Stimulated activated naive B cell treated with anti-CD40 and anti-IgM and Interleukin-4, amounts not matched to agents 10 μg/mL and 1 μg/mL and 100 μg/mL, for 72 hours (primary cell): ENCODE measurements at regions not wholly inside any gene's neighbourhood (a gene's known extent, or its start where the extent isn't known, plus 50 kb on each side); places are given as distances from the start of the nearest gene placed in this dataset.

Source experiments
- ATAC-seq, 2 donors: fragments of 150-1000 bp; cut with Tn5 transposase; replicated peaks; 2 replicates each; pipeline ENCODE4 v1.10.0; 2021; ENCODE audit warnings: moderate library complexity in 1 of 2
- DNase-seq: peaks from one replicate; pipeline ENCODE4 v3.0.0; 2021
- H3K27ac Mint-ChIP-seq: one replicate; pipeline ENCODE4 v1.8.0; 2022; ENCODE audit warnings: mild to moderate bottlenecking, mixed read lengths
- H3K27me3 Mint-ChIP-seq, 2 donors: one replicate each; pipeline ENCODE4 v1.8.0; 2022; ENCODE audit warnings: mixed read lengths in 2 of 2
- H3K36me3 Mint-ChIP-seq, 2 donors: one replicate each; pipeline ENCODE4 v1.8.0; 2022; ENCODE audit warnings: mixed read lengths in 2 of 2, mild to moderate bottlenecking in 1 of 2
- H3K4me1 Mint-ChIP-seq, 2 donors: one replicate each; pipeline ENCODE4 v1.8.0; 2022; ENCODE audit warnings: mixed read lengths in 2 of 2, mild to moderate bottlenecking in 1 of 2
- H3K4me3 Mint-ChIP-seq, 2 donors: one replicate each; pipeline ENCODE4 v1.8.0; 2022; ENCODE audit warnings: mild to moderate bottlenecking in 2 of 2, mixed read lengths in 2 of 2, moderate library complexity in 1 of 2
- H3K9me3 Mint-ChIP-seq, 2 donors: one replicate each; pipeline ENCODE4 v1.8.0; 2022; ENCODE audit warnings: mixed read lengths in 2 of 2, mild to moderate bottlenecking in 1 of 2

DNA sequence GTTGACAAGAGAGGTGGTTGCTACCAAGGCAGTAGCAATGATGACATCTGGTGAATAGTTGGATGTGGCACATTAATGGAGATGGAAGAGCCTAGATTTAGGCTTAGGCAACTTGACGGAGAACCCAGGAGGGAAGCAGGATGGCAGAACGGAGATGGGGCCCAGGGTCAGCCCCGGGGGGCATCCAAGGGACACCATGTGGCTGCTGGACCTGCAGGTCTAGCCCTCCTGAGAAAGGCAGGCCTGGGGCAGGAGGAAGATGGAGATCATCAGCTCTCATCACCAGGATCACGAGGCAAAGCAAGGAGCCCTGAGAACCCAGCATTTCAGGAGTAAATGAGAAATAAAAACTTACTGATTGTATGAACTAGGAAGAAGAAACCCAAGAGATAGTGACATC lies 216.2 kb downstream of the AUH start:
- Mint-ChIP-seq H3K4me3 (no peak overlapping the region), H3K4me1 (peaks cover 53 to 71% of the 10 kb centered on the region in 2 donors), H3K9me3 (peaks cover 4 to 10% of the 10 kb centered on the region in 2 donors), H3K36me3 (peaks cover 10 to 20% of the 10 kb centered on the region in 2 donors), H3K27ac (peak overlapping the region; percentile 78), H3K27me3 (no peaks in the 10 kb centered on the region)
- ATAC-seq: no peak
- no peak for DNase-seq

GRCh38 chr9:91146391-91147019 lies 215.2 kb downstream of the AUH start:
- peak overlapping the region; percentile 97 for H3K27ac Mint-ChIP-seq
- H3K9me3 Mint-ChIP-seq: peaks cover 4 to 8% of the 10 kb centered on the region in 2 donors
- ATAC-seq: peak; percentile 50 to 60
- peak overlapping the region; percentile 61 to 69 for H3K4me3 Mint-ChIP-seq
- H3K27me3 Mint-ChIP-seq: no peaks in the 10 kb centered on the region
- H3K4me1 Mint-ChIP-seq: peaks cover 53 to 68% of the 10 kb centered on the region in 2 donors
- DNase-seq: peak; percentile 53
- H3K36me3 Mint-ChIP-seq: peaks cover 11 to 24% of the 10 kb centered on the region in 2 donors

- peaks cover 55 to 68% of the 10 kb centered on the region in 2 donors for H3K4me1 Mint-ChIP-seq
- ATAC-seq (no peak), DNase-seq (no peak)
- H3K27ac Mint-ChIP-seq: peak overlapping the region; percentile 97
- peak overlapping the region; percentile 61 to 69 for H3K4me3 Mint-ChIP-seq
- H3K9me3 Mint-ChIP-seq: peaks cover 4 to 11% of the 10 kb centered on the region in 2 donors
- no peaks in the 10 kb centered on the region for H3K27me3 Mint-ChIP-seq
- peaks cover 15 to 29% of the 10 kb centered on the region in 2 donors for H3K36me3 Mint-ChIP-seq
Measured at GRCh38 chr9:91147079-91147708, 214.5 kb downstream of the AUH start.

- DNase-seq (no peak), ATAC-seq (peak; percentile 15 to 19)
- Mint-ChIP-seq H3K4me1 (peaks cover 61 to 78% of the 10 kb centered on the region in 2 donors), H3K9me3 (peaks cover 8 to 13% of the 10 kb centered on the region in 2 donors), H3K27ac (peak overlapping the region; percentile 97), H3K36me3 (peaks cover 20 to 35% of the 10 kb centered on the region in 2 donors), H3K27me3 (no peaks in the 10 kb centered on the region), H3K4me3 (peak overlapping the region; percentile 61 to 69)
Measured at GRCh38 chr9:91148306-91148705, 213.4 kb downstream of the AUH start.

DNA sequence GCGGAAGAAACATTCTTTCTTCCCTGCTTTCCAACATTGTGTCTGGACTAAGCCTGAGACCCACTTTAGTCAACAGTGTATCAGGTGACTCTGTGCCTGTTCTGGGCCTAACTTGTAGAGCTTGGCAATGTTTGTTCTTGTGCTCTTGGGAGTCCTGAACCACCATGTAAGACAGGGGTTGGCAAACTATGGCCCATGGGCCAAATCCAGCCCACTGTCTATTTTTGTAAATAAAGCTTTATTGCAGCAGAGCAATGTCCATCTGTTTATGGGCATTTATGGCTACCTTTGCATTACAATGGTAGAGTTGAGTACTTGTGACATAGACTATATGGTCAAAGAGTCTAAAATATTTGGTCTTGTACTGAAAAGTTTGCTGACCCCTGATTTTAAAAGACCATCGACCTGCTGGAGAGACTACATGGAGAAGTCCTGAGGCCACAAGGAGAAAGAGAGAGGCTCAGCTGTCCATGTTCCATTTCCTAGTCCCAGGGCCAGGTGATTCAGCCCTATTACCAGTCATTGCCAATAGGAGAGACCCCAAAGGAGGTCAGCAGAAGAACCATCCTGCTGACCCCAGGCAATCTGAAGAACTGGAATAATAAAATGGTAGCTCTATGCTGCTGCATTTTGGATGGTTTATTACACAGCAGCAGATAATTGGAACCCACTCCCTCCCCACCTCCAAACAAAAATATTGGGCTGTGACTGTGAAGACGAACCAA lies 211.3 kb downstream of the AUH start:
- peaks cover 55 to 84% of the 10 kb centered on the region in 2 donors for H3K4me1 Mint-ChIP-seq
- no peak for ATAC-seq
- H3K9me3 Mint-ChIP-seq: peaks cover 4 to 10% of the 10 kb centered on the region in 2 donors
- no peaks in the 10 kb centered on the region for H3K27me3 Mint-ChIP-seq
- H3K27ac Mint-ChIP-seq: peak overlapping the region; percentile 100
- peak overlapping the region; percentile 7 to 22 for H3K4me3 Mint-ChIP-seq
- H3K36me3 Mint-ChIP-seq: peaks cover 24 to 38% of the 10 kb centered on the region in 2 donors
- no peak for DNase-seq

GRCh38 chr9:91150998-91151717 lies 210.6 kb downstream of the AUH start:
- peak; percentile 71 for DNase-seq
- Mint-ChIP-seq H3K27me3 (no peaks in the 10 kb centered on the region), H3K4me1 (peaks cover 51 to 83% of the 10 kb centered on the region in 2 donors), H3K27ac (peak overlapping the region; percentile 100), H3K36me3 (peaks cover 24 to 35% of the 10 kb centered on the region in 2 donors), H3K9me3 (peaks cover 4 to 10% of the 10 kb centered on the region in 2 donors), H3K4me3 (peak overlapping the region; percentile 75 to 79)
- ATAC-seq: peak; percentile 72 to 73

- no peaks in the 10 kb centered on the region for H3K27me3 Mint-ChIP-seq
- peak overlapping the region; percentile 75 to 79 for H3K4me3 Mint-ChIP-seq
- ATAC-seq: peak; percentile 50 to 54
- H3K4me1 Mint-ChIP-seq: peaks cover 49 to 83% of the 10 kb centered on the region in 2 donors
- peaks cover 25 to 38% of the 10 kb centered on the region in 2 donors for H3K36me3 Mint-ChIP-seq
- H3K9me3 Mint-ChIP-seq: peaks cover 4 to 10% of the 10 kb centered on the region in 2 donors
- peak overlapping the region; percentile 100 for H3K27ac Mint-ChIP-seq
- peak; percentile 74 for DNase-seq
Measured at GRCh38 chr9:91151718-91152095, 210.0 kb downstream of the AUH start.

DNA sequence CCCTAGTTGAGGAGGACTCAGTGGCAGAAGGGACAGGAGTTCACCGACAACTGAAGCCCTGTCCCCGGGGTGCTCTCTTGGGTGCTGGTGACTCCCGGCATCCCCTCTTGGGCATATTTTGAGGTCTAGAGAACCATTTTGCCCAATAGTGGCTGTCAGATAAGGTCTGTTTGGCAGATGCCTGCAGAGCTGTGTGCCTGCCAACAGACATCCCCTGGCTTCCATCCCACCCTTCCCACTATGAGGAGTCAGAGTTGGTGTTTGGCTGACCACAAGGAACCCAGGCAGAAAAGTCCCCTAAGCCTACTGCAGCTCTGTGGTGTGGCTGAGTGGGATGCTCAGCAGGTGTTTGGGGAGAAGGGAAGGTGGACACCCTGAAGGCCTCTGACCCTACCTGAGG lies 207.0 kb downstream of the AUH start:
- Mint-ChIP-seq H3K27me3 (no peaks in the 10 kb centered on the region), H3K36me3 (peaks cover 27 to 34% of the 10 kb centered on the region in 2 donors), H3K4me3 (no peak overlapping the region), H3K4me1 (peaks cover 30 to 68% of the 10 kb centered on the region in 2 donors), H3K27ac (peak overlapping the region; percentile 74), H3K9me3 (peaks cover 4 to 7% of the 10 kb centered on the region in 2 donors)
- DNase-seq (no peak), ATAC-seq (no peak)

GRCh38 chr9:91155181-91155580 lies 206.5 kb downstream of the AUH start:
- peaks cover 25 to 33% of the 10 kb centered on the region in 2 donors for H3K36me3 Mint-ChIP-seq
- H3K4me1 Mint-ChIP-seq: peaks cover 30 to 66% of the 10 kb centered on the region in 2 donors
- H3K27me3 Mint-ChIP-seq: no peaks in the 10 kb centered on the region
- ATAC-seq: no peak
- H3K4me3 Mint-ChIP-seq: no peak overlapping the region
- H3K27ac Mint-ChIP-seq: no peak overlapping the region
- no peak for DNase-seq
- peaks cover 4 to 7% of the 10 kb centered on the region in 2 donors for H3K9me3 Mint-ChIP-seq

DNA sequence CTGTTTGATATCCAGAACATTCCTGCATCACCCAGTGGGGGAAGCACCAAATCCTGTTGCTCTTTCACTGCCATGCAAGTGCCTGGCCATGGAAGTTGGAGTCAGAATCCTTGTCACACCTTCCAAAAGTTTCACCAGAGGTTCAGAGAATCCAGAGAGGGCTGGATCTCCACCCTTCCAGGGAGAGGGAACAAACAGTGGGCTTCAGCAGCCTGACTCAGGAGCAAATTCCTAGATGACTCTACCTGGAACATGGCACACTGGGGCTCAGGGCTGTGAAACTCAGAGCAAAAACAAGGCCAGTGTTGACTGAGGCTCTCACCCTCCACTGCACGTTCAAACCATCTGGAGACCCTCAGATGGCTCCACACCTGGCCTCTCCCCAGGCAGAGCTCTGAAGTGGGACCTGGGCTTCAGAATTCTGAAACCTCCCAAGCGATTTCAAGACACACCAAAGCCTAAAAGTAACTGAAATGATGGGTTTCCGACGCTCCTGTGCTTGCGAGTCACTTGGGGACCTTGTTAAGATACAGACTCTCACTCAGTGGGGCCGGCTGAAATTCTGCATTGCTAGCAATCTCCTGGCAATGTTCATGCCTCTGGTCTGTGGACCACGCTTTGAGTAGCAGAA lies 205.9 kb downstream of the AUH start:
- ATAC-seq: no peak
- H3K27ac Mint-ChIP-seq: peak overlapping the region; percentile 92
- H3K27me3 Mint-ChIP-seq: no peaks in the 10 kb centered on the region
- H3K36me3 Mint-ChIP-seq: peaks cover 22 to 26% of the 10 kb centered on the region in 2 donors
- H3K4me3 Mint-ChIP-seq: no peak overlapping the region
- DNase-seq: no peak
- peaks cover 4 to 7% of the 10 kb centered on the region in 2 donors for H3K9me3 Mint-ChIP-seq
- H3K4me1 Mint-ChIP-seq: peaks cover 24 to 62% of the 10 kb centered on the region in 2 donors

DNA sequence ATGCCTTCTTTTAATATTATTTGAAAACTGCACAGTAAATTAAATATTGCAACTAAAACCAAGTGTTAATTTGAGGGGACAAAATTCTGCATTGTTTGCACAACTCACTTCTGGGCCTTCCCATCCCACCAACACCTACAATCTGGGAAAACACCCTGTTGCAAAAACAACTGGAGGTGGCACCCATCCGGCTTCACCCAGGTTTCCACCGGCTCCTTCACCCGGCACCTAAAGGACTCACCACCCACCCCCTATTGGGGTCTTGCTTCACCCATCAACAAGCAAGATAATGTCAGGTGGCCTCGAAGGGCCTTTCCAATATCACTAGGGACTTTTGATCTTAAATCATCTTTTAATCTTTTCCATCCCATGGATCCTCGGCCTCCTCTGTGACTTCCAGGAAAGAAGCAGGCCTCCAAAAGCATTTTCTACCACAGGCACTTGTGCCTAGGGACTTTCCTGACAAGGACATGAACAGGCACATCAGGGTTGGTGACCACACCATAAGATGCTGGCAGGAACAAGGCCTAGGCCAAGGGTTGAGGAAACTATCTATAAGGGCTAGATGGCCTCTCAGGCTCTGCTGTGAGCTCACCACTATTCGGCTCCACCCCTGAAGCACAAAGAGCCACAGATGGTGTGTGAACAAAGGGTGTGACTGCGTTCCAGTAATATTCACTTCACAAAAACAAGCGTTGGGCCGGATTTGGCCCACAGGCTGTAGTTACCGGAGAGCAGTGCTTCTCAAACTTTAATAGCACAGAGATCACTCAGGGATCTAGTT lies 205.1 kb downstream of the AUH start:
- Mint-ChIP-seq H3K4me3 (no peak overlapping the region), H3K27ac (peak overlapping the region; percentile 92), H3K36me3 (peaks cover 22 to 26% of the 10 kb centered on the region in 2 donors), H3K4me1 (peaks cover 24 to 65% of the 10 kb centered on the region in 2 donors), H3K9me3 (peaks cover 4 to 7% of the 10 kb centered on the region in 2 donors), H3K27me3 (no peaks in the 10 kb centered on the region)
- DNase-seq (no peak), ATAC-seq (peak; percentile 33 to 42)

DNA sequence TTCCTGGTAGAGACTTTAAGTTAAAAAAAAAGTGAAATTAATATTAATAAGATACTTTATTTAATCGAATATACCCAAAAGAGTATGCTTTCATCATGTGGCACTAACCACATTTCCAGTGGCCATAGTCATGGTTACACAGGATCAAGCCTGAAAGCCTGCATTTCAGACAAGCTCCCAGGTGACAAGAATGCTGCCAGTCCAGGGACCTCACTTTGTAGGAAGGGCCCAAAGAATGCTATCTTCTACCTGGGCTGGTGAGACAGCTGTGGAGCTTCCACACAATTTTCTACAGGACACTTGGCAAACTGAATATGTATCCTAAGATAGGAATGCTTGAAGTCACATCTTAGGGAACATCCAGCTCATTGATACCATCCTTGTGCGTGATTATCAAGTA lies 203.8 kb downstream of the AUH start:
- peaks cover 19 to 65% of the 10 kb centered on the region in 2 donors for H3K4me1 Mint-ChIP-seq
- H3K4me3 Mint-ChIP-seq: no peak overlapping the region
- H3K9me3 Mint-ChIP-seq: peaks cover 2 to 3% of the 10 kb centered on the region in 2 donors

GRCh38 chr9:91158286-91158685 lies 203.4 kb downstream of the AUH start:
- ATAC-seq (no peak), DNase-seq (no peak)
- Mint-ChIP-seq H3K27me3 (no peaks in the 10 kb centered on the region), H3K4me3 (no peak overlapping the region), H3K36me3 (peaks cover 15 to 25% of the 10 kb centered on the region in 2 donors), H3K4me1 (peaks cover 20 to 65% of the 10 kb centered on the region in 2 donors), H3K27ac (no peak overlapping the region), H3K9me3 (peaks cover 0 to 2% of the 10 kb centered on the region in 2 donors)

More for the DNA sequence above, 203.8 kb downstream of the AUH start:
- Mint-ChIP-seq H3K27me3 (no peaks in the 10 kb centered on the region), H3K27ac (no peak overlapping the region), H3K36me3 (peaks cover 15 to 23% of the 10 kb centered on the region in 2 donors)
- DNase-seq: no peak
- ATAC-seq: no peak
